Endothelial cell of umbilical vein (primary cell): ENCODE measurements at regions not wholly inside any gene's neighbourhood (a gene's known extent, or its start where the extent isn't known, plus 50 kb on each side); places are given as distances from the start of the nearest gene placed in this dataset.

ENCODE experiments used
- EZH2 ChIP-seq: IDR thresholded peaks from 2 replicates; pipeline ENCODE4 v1.6.1; 2012; ENCODE audit warnings: borderline replicate concordance, low read depth, mild to moderate bottlenecking, moderate library complexity, low read length, inconsistent platforms; ENCODE audit not compliant: severe bottlenecking
- GATA2 ChIP-seq: IDR thresholded peaks from 2 replicates; pipeline ENCODE4 v1.7.0; 2011; ENCODE audit warnings: low read depth, mild to moderate bottlenecking, moderate library complexity, mixed read lengths, low read length; ENCODE audit not compliant: insufficient read length, insufficient read depth
- TF ChIP-seq, protein P1 (sequence below), 2 donors: IDR thresholded peaks; 1 replicate in 1 of 2; 2 replicates in 1 of 2; pipeline ENCODE4 v1.5.1; 2011; ENCODE audit warnings: low read length in 2 of 2, mild to moderate bottlenecking in 2 of 2, moderate library complexity in 2 of 2, control low read depth in 1 of 2, inconsistent platforms in 1 of 2, low read depth in 1 of 2; ENCODE audit not compliant: insufficient read depth in 1 of 2; ENCODE audit errors: extremely low read depth in 1 of 2

DNA sequence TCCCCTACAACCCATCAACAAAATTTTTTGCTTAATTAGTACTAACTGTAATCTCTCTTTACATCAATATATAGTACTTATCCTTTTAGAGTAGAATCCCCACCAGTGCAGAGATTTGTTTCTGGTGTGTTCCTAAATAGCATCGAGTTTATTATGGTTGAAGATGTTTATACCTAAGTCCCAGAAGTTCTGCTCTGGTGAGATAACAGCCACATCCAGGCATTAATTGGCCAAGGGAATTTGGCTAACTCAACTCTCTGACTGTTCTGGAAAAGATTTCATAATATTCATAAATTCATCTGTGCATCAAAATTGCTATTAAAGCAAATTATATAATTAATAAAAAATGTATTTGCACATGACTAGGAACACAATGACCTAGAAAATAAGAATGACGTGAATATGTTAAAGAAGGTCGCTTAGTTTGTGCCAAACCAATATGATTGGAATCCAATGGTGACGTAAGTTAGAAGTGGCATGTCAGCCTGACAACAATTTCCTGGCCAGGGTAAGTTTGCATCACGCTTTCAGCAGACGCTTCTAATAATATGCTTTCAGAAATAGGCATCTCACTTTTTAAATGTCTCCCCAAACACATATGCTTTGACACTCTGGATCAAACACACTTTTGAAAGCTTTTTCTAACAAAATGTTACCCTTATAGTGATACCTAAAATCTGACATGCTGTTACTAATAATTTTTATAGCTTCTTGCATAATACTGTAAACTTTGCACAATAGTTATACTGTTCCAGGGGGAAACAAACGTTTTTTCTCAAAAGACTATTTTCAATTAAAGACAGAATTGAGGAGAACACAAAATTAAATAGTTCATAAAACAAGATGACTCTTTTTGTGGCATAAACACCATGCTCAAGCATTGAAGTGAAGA lies 236.7 kb downstream of the TENT5A start:
- TF ChIP-seq, protein P1, sequence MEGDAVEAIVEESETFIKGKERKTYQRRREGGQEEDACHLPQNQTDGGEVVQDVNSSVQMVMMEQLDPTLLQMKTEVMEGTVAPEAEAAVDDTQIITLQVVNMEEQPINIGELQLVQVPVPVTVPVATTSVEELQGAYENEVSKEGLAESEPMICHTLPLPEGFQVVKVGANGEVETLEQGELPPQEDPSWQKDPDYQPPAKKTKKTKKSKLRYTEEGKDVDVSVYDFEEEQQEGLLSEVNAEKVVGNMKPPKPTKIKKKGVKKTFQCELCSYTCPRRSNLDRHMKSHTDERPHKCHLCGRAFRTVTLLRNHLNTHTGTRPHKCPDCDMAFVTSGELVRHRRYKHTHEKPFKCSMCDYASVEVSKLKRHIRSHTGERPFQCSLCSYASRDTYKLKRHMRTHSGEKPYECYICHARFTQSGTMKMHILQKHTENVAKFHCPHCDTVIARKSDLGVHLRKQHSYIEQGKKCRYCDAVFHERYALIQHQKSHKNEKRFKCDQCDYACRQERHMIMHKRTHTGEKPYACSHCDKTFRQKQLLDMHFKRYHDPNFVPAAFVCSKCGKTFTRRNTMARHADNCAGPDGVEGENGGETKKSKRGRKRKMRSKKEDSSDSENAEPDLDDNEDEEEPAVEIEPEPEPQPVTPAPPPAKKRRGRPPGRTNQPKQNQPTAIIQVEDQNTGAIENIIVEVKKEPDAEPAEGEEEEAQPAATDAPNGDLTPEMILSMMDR (IDR thresholded peaks at IDR 0.05; ENCODE audit: extremely low read depth in 1 of 2, insufficient read depth in 1 of 2, low read depth in 1 of 2, low read length in 2 of 2): no peak
- TF ChIP-seq GATA2 (no peak), EZH2 (no peak)
